ENCODE measurements at regions not wholly inside any gene's neighbourhood (a gene's known extent, or its start where the extent isn't known, plus 50 kb on each side); places are given as distances from the start of the nearest gene placed in this dataset.

GRCh38 chr3:14338898-14339458 lies 63.4 kb upstream of the SLC6A6 start:
- no peak for DNase-seq

GRCh38 chr3:14340960-14341708 lies 61.3 kb upstream of the SLC6A6 start:
- no peak for DNase-seq

GRCh38 chr3:14343338-14344112 lies 58.9 kb upstream of the SLC6A6 start:
- DNase-seq, result no peak

GRCh38 chr3:14344351-14344750 lies 58.1 kb upstream of the SLC6A6 start:
- no peak for DNase-seq

GRCh38 chr3:14345496-14346150 lies 56.8 kb upstream of the SLC6A6 start:
- DNase-seq, result no peak

- no peak for DNase-seq
Observed at GRCh38 chr3:14346191-14346590, 56.2 kb upstream of the SLC6A6 start.

- DNase-seq, result no peak
Observed at GRCh38 chr3:14346642-14347041, 55.8 kb upstream of the SLC6A6 start.

GRCh38 chr3:14347110-14347509 lies 55.3 kb upstream of the SLC6A6 start:
- no peak for DNase-seq

- no peak for DNase-seq
Observed at GRCh38 chr3:14351617-14352001, 50.8 kb upstream of the SLC6A6 start.

- DNase-seq, result no peak
Observed at GRCh38 chr3:14352002-14352627, 50.3 kb upstream of the SLC6A6 start.
